ENCODE measurements at regions not wholly inside any gene's neighbourhood (a gene's known extent, or its start where the extent isn't known, plus 50 kb on each side); places are given as distances from the start of the nearest gene placed in this dataset.
"Not testable (repeated sequence)": the region's sequence is repeated elsewhere in the genome, so short reads cannot be mapped to it uniquely, and the experiment has no call there.

DNA sequence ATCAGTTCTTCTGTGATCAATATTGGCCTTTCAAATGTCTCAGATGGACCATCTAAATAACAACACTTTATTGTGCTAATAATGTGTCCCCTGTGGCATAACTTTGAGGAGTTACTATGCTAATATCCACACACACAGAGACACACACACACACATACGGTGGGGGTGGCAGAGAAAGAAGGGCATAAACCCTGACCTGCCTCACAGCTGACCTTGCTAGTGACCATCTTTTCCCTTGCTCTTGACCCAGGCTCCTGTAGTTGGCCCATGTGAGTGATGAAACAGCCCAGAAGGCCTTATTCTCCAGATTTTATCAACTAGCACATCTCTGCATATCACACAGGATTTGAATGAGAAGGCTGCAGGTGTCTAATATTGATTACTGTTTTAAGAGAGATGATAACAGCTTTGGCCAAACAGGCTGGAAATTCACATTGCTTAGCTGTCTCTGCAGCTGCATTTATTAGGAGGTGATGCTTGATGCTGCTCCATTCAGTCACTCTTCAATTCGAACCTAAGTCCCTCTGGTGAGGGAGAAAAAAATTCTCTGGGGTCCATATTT lies 176.4 kb downstream of the ACTR3 start:
- DNase-seq (ENCODE audit: low read depth), result no peak

DNA sequence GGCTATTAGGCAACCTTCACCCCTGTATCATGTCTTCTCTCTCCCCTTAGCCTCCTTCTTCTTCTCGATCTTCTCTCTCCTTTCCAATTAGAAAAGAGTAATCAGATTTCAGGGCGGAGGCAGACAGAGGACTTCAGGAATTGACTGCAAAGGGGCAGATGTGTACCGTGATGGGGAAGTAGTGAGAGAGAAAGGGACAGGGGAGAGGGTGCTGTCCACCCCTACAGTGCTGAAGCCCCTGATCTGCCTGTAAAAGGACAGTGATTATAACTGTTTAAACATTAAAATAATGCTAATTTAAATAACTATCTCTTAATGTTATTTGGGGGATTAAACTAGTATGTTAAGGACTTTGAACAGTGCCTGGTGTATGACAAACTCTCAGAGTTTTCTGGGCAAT lies 178.5 kb downstream of the ACTR3 start:
- DNase-seq (ENCODE audit: low read depth), result no peak

DNA sequence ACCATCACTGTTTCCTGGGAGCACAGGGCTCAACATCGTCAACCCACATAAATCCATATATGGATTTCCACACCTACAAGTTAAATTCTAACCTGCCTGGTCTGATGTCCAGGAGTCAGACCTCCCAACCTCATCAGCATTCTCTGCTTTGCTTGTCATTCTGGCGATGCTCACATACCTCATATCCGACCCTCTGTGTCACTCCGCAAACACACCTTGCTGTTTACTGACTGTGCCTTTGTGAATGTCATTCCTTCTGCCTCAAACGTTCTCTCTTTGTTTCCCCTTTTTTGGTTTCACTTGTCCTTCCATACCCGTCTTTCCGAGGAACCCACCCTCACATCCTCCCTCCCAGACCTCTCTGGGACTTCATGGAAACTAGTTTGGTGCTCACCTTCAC lies 187.1 kb downstream of the ACTR3 start:
- DNase-seq (ENCODE audit: low read depth), result no peak

DNA sequence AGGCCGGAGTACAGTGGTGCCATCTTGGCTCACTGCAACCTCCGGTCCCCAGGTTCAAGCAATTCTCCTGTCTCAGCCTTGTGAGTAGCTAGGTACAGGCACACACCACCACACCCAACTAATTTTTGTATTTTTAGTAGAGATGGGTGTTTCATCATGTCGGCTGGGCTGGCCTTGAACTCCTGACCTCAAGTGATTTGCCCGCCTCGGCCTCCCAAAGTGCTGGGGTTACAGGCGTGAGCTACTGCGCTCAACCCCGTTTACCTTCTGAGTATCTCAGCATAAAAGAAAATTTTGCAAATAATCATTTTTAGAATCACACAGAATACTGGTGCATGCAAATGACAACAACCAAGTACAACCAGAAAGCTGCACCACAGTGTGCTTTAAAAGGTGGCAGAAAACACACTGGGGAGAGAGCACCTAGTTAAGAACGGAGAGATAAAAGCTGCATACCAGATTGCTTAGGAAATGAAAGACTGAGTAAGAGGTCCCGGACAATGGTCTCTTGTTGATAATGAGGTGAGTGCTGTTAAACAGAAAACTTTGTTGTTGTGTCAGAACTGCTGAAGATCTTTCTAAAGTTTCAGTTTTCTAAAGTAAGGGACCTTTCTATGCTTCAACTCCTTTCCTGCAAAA lies 189.6 kb downstream of the ACTR3 start:
- no peak for DNase-seq (ENCODE audit: low read depth)

DNA sequence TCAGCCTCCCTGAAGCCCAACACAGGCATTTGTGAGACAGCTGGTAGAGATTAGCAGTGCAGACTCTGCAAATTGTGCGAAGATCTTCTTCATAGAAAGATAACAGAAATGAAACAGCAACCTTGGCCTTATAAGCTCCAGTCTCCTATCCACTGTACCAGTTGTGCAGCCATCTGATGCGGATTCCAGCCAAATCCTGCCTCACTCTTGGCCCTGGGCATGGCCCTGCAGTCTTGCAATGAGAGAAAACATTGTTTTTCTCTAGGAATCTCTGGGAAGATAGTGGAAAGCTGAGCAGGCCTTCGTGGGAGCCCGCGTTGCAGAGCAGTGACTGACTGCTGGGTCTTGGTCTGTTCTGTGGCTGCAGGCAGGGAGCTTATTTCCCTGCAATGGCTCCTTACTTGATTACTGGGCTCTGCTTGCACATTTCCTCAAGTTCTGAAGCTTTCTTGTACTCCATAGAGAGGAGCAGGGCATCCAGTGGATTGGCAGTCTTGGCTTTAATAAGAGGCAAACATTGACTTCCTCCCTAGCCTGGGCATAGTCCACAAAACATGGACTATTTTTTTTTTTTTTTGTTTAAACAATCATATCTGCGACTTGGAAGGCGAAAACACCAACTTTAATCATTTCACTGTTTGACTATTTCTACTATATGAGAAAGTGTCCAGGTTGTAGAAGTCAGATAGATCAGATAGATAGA lies 193.0 kb downstream of the ACTR3 start:
- no peak for DNase-seq (ENCODE audit: low read depth)

DNA sequence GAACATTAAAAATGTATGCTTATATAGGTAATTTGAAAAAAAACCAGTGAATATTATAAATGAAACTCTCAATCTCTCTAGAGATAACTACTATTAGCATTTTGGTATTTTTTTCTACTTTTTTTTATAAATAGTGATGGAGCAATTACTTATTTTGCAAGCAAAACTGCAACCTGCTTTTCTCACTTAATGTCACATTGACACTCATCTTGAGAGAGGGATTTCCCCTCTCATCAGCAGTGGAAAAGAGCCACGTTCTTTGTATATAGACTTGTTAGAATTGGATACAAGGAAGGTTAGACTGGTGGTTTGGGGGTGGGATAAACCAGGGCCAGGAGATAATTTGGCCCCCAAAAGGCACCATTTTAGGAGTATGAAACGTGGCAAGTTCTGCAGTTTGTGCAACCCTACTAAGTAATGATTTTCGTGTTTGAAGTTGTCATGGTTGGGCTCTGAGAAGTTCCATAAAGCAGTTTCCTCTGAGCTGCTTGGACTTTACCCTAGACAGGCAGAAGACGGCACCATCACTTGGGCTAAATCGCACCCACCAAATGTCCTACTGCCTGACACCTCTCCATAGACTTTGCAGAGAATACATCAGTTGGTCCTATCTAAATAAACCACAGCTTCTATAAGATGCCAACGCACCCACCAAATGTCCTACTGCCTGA lies 194.0 kb downstream of the ACTR3 start:
- no peak for DNase-seq (ENCODE audit: low read depth)

DNA sequence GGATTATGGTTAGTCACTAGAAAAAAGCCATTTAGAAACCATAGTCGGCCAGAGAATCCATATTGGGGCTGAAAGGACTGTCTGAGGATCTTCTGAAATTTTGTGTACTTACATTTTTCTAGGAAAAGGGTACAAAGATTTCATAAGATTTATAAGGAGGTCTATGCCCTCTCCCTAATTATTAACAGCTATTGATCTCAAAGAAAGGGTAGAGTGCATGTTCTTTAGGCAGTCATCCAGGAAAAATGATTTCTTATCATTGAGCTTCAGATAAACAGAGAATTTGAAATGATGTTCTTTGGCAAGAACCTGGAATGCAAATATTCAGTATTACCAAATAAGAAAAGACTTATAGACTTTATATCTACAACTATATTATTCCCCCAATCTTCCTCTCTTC lies 195.3 kb downstream of the ACTR3 start:
- no peak for DNase-seq (ENCODE audit: low read depth)

DNA sequence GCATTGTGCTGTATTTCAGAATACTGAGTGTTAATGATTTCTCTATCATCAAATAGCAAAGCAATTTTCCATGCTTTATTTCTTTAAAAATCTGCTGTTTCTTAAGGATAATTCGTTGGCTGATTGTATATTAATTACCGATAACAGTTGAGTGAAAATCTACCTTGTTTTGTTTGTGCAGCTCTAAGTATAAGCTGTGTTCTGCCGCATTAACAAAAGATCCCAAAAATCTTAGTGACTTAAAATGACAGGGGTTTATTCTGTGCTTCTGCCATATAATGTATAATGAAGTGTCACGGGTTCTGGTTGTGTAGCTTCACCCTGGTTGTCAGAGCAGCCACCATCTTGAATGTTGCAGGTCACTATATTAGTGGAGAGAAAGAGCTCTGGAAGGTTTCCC lies 196.1 kb downstream of the ACTR3 start:
- DNase-seq (ENCODE audit: low read depth), result no peak

DNA sequence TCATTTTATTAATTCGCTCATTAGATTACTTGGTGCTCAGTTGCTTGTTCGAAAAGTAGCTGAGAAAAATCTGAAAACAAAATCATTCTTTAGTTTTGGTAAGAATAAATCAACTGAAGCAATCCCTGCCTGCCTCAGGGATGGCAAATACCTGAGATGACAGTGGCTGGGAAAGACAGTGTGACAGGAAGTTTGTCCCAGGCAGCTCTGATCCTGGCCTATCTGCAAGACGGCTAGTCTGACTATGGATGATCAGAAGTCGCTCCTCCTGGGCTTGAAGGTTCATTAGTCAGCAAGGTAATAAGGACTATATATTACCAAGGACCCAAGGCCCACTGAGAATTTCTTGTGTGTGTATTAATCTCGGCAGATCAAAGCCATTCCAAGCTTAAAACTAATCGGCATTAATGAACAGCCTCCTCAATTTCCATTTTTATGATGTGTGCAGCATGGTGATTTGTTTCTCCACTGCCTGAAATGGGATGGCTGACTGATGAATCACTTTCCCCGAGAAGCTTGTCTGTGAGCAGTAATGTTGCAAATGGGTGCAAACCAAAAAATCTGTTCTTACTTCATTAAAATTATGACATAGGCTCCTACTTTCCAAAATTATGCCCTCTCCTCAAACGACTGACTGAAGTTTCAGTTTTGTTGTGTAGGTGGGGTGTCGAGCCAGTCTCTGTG lies 199.9 kb downstream of the ACTR3 start:
- no peak for DNase-seq (ENCODE audit: low read depth)

DNA sequence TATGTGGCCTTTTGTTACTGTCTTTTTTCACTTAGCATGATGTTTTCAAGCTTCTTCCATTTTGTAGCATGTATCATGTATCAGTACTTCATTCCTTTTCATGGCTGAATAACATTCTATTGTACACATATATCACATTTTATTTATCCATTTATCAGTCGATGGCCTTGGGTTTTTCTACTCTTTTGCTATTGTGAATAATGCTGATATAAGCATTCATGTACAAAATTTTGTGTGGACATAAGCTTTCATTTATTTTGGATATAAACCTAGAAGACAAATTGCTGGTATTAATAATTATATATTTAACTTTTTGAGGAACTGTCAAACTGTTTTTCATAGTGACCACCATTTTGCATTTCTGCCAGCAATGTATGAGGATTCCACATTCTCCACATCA lies 201.1 kb downstream of the ACTR3 start:
- no peak for DNase-seq (ENCODE audit: low read depth)

DNA sequence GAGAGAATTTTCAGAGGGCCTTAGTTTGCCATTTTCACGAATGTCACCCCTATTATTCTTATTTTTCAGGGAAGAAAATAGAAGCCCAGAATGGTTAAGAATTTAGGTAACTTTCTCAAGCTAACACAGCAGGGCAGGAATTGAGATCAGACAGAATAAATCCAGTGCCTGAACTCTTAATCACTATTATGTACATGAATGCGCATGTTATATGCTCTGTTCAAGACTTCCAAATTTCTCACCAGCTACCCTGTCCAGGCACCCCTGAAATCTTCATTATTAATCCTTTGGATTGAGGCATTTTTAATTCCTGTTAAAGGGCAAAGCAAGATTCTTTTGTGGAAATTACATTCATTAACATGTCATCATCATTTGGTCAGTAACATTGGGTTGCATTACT lies 218.4 kb downstream of the ACTR3 start:
- DNase-seq (ENCODE audit: low read depth), result no peak

DNA sequence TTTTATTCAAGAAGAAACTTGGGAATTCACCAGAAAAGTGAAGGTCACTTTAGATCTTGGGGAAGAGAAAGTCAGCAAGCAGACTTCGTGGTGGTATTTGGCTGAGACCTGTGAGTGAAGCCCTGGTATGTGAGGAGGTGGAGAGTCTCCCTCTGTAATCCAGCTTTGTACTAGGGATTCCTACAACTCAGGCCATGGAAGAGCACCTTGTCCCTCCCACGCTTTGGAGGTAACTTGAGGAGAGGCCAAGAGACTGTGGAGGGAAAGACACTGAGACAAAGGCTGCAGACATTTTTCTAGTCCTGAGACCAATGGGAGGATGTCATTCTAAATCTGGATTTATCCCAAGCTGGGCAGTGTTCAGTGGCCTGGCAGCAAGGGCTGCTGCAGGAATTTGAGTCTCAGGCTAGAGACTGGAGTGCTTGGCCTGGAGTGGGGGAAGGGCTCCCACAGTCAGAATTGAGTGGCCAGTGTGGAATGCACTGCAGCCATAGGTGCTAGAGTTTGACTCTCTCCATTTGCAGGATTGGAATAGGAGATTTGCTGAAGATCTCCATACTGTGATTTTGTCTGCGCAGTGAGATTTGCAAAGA lies 219.0 kb downstream of the ACTR3 start:
- no peak for DNase-seq (ENCODE audit: low read depth)

DNA sequence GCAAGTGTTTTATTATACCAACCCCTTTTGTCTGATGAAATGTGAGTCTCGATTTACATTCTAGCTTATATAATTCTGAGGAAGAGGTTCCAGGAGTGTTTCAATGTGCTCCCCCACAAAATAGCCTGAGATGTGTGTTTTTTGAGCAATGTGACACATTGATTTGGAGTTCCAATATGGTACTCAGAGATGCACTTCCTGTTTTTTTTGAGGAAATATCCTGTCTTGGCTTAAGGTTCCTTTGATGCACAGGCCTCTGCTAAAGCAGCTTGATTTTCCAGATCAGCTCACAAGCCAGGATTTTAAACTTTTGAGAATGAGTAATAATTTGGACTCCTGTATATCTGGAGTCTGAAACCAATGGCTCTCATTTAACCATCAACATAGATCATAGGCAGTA lies 221.4 kb downstream of the ACTR3 start:
- DNase-seq (ENCODE audit: low read depth), result no peak

DNA sequence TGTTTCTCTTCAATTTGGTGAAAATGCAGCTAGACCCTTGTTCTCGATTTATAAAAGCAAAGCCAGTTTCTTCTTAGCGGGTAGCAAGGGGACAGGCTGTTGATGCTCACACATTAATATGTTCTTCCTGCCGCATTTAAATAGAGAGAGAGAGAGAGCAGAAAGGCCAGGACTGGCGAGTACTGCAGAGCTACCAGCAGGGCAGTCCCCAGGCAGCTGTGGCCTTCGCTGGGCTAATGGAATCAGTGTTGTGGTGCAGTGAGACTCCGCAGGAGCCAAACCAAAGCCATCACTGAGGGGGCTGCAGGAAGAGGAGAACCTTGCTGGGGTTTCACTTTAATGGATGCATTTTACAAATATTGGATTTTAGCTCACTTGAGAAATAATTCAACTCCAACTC lies 223.6 kb downstream of the ACTR3 start:
- no peak for DNase-seq (ENCODE audit: low read depth)

DNA sequence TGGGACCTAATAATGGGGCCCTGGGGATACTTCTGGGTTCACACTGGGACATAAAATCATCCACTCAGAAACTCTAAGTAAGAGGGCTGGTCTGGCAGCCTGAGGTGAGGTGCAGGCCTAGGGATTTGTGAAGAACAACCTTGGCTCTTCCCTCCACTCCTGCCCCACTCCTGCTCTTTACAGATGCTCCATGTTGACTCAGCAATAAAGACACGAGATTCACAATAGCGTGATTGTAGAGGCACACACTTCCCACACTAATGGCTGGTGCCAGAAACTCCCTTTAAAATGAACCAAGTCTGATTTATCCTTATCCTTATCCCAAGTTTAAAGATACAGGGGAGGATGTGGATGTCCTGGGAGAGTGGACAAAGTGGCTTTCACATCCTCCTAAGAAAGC lies 228.2 kb downstream of the ACTR3 start:
- no peak for DNase-seq (ENCODE audit: low read depth)

DNA sequence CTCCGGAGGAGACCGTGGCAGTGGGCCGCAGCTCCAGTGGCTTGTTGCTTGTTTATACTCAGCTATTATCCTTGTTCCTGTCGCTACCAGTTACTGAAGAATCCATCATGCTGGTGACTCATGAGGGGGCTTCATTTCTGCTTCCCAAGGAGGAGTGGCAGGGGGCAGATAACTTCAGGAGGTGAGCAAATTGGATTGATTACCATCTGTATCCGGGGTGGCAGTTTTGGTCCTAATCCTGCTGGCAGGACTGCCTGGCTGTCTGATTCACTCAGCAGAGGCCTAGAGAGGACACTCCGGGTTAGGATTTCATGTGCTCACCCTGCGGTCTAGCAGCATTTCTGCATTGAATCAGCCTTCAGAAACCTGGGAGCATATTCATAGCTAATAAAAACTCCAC lies 230.0 kb downstream of the ACTR3 start:
- no peak for DNase-seq (ENCODE audit: low read depth)

DNA sequence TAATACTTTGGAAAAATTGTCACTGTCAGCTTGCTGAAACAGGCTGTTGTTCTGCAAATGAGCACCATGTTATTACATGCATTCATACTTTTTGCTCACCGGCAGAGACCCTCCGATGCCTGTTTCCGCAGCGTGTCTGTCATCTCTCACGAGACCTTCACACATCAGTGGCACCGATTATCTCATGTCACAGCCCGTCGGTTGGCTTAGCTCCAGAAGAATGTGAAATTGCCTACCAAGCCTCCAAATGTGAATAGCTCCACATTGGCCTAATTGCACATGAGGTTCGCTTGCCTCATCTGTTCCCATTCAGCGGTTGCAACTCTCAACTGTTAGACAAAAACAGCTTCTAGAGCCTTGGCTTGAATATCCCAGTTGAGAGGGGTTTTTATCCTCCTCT lies 233.0 kb downstream of the ACTR3 start:
- no peak for DNase-seq (ENCODE audit: low read depth)

DNA sequence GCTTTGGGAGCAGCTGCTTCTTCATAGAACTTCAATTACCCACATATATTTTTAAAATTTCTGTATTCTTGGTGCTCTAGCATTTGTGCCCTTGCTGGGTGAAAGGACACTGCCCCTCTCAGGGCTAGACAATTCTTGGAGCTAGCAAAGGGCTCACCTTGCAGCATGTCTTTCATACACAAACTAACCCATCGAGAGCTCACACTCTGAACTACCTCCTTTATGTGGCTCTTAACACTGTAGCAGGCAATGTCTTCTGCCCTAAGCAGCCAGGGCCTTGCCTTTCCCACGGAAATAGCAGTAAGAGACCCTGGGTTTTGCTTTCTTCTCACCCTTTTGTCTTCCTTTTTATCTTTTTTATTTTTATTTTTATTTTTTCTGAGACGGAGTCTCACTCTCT lies 234.0 kb downstream of the ACTR3 start:
- DNase-seq (ENCODE audit: low read depth), result no peak

DNA sequence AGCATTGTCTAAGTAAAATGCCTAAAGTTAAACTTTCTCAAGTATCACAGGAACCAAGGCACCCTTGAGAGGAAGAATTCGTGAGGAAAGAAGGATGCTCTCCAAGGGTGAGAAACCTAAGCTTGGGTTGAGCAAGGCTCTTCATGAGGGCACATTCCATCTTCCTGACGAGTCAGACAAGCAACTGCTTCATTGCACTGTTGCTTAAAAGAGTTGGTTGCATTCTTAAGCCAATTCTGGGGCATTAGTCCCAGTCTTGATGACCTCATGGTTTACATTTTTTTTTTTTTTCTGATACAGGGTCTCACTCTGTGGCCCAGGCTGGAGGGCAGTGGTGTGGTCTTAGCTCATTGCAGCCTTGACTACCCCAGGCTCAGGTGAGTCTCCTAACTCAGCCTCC lies 237.5 kb downstream of the ACTR3 start:
- no peak for DNase-seq (ENCODE audit: low read depth)

DNA sequence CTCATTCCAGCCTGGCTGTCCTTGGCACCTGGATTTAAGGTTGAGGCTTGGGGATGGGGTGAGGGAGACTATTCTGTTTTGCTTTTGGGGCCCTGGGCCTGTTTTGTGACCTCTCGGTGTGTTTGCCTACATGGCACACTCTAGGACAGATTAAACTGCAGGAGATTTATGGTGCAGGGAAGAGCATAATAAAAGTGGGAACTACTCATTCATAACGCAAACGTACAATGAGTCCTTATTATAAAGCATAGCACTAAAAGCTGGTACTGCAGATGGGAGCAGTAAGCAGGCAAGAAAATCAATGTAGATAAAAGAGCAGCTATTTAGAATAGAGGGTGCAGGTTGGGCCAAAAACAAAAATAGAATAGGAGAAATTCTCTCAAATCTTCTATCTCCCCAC lies 238.4 kb downstream of the ACTR3 start:
- no peak for DNase-seq (ENCODE audit: low read depth)

DNA sequence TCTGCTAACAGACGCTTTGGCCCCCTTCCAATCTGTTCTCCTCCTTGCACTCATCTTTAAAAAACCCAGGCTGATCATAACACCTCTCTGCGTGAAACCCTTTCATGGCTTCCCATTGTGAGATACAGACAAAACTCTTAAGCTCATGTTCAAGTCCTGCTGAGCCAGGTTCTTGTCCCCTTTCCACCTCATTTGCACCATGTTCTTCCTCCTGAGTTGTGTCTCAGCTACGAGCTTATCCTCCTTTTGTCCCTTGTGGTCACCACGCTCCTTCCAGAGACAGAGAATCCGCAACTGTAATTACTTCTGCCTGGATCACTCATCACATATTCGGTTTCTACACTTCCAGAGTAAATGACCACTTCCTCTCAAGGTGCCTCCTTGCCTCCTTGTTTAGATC lies 238.8 kb downstream of the ACTR3 start:
- no peak for DNase-seq (ENCODE audit: low read depth)

DNA sequence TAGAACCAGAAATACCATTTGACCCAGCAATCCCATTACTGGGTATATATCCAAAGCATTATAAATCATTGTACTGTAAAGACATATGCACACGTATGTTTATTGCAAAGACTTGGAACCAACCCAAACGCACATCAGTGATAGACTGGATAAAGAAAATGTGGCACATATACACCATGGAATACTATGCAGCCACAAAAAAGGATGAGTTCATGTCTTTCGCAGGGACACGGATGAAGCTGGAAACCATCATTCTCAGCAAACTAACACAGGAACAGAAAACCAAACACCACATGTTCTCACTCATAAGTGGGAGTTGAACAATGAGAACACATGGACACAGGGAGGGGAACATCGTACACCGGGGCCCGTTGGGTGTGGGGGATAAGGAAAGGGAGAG lies 242.2 kb downstream of the ACTR3 start:
- DNase-seq (ENCODE audit: low read depth), result not testable (repeated sequence)

All from Daoy (cell line).